HepG2 (cell line): ENCODE measurements at regions not wholly inside any gene's neighbourhood (a gene's known extent, or its start where the extent isn't known, plus 50 kb on each side); places are given as distances from the start of the nearest gene placed in this dataset.

Experiments used
- KDM5A ChIP-seq: fragments of 200-600 bp; sonication (generic); IDR thresholded peaks from 2 replicates; pipeline ENCODE4 v1.7.0; 2018; ENCODE audit warnings: antibody characterized with exemption, mild to moderate bottlenecking, low read length, borderline replicate concordance
- ZNF790 ChIP-seq: sonication (generic); formaldehyde crosslinking; IDR thresholded peaks from 2 replicates; pipeline ENCODE4 v1.8.0; 2022; ENCODE audit warnings: missing genetic modification reagents, mild to moderate bottlenecking, borderline replicate concordance

GRCh38 chr22:22098457-22099193, 116.0 kb upstream of the TOP3B start:
- no peak for TF ChIP-seq ZNF790 (CRISPR knock-in tag)
- TF ChIP-seq KDM5A, result no peak
